ENCODE measurements at regions not wholly inside any gene's neighbourhood (a gene's known extent, or its start where the extent isn't known, plus 50 kb on each side); places are given as distances from the start of the nearest gene placed in this dataset.
"Not testable (repeated sequence)": the region's sequence is repeated elsewhere in the genome, so short reads cannot be mapped to it uniquely, and the experiment has no call there.

GRCh38 chr10:25076506-25077177 lies 60.2 kb downstream of the THNSL1 start:
- DNase-seq = no peak

- DNase-seq = no peak
These were observed 62.4 kb downstream of the THNSL1 start for GRCh38 chr10:25078658-25079431.

- DNase-seq = peak; percentile 72
These were observed 64.6 kb downstream of the THNSL1 start for GRCh38 chr10:25080880-25081581.

GRCh38 chr10:25082276-25083204 lies 66.1 kb downstream of the THNSL1 start:
- no peak for DNase-seq

- no peak for DNase-seq
These were observed 67.2 kb downstream of the THNSL1 start for GRCh38 chr10:25083546-25084111.

GRCh38 chr10:25084447-25084846 lies 68.0 kb downstream of the THNSL1 start:
- DNase-seq = no peak

GRCh38 chr10:25094590-25094989 lies 78.2 kb downstream of the THNSL1 start:
- no peak for DNase-seq

- no peak for DNase-seq
These were observed 77.0 kb upstream of the GPR158 start for GRCh38 chr10:25097669-25098411.

- no peak for DNase-seq
These were observed 74.7 kb upstream of the GPR158 start for GRCh38 chr10:25100141-25100540.

GRCh38 chr10:25101461-25102146 lies 73.2 kb upstream of the GPR158 start:
- DNase-seq = peak; percentile 63

GRCh38 chr10:25102147-25102822 lies 72.5 kb upstream of the GPR158 start:
- no peak for DNase-seq

GRCh38 chr10:25103703-25104102 lies 71.1 kb upstream of the GPR158 start:
- DNase-seq = no peak

GRCh38 chr10:25104441-25104840 lies 70.4 kb upstream of the GPR158 start:
- DNase-seq = no peak

GRCh38 chr10:25105262-25105661 lies 69.5 kb upstream of the GPR158 start:
- DNase-seq = no peak

GRCh38 chr10:25105743-25106260 lies 69.0 kb upstream of the GPR158 start:
- no peak for DNase-seq

GRCh38 chr10:25107756-25108155 lies 67.0 kb upstream of the GPR158 start:
- DNase-seq = no peak

GRCh38 chr10:25109896-25110295 lies 64.9 kb upstream of the GPR158 start:
- DNase-seq = not testable (repeated sequence)

- DNase-seq = no peak
These were observed 62.8 kb upstream of the GPR158 start for GRCh38 chr10:25112016-25112415.

GRCh38 chr10:25113191-25114035 lies 61.4 kb upstream of the GPR158 start:
- DNase-seq = peak; percentile 37
